WERI-Rb-1 (cell line): ENCODE measurements at regions not wholly inside any gene's neighbourhood (a gene's known extent, or its start where the extent isn't known, plus 50 kb on each side); places are given as distances from the start of the nearest gene placed in this dataset.

ENCODE experiments used
- DNase-seq: peaks from one replicate; pipeline ENCODE4 v3.0.0-alpha.2; 2020
- H3K27ac ChIP-seq: fragments of 250-450 bp; sonication (Bioruptor Pico); 2 replicates; pipeline ENCODE4 v1.5.1; 2020; ENCODE audit warnings: mild to moderate bottlenecking, moderate library complexity
- H3K27me3 ChIP-seq: fragments of 250-450 bp; sonication (Bioruptor Pico); 2 replicates; pipeline ENCODE4 v1.5.1; 2021; ENCODE audit warnings: mild to moderate bottlenecking, low read depth, moderate library complexity; ENCODE audit not compliant: insufficient read depth, severe bottlenecking
- H3K36me3 ChIP-seq: fragments of 250-450 bp; sonication (Bioruptor Pico); 2 replicates; pipeline ENCODE4 v1.5.1; 2020; ENCODE audit warnings: mild to moderate bottlenecking, moderate library complexity
- H3K4me3 ChIP-seq: 2 replicates; pipeline ENCODE4 v1.5.1; 2011; ENCODE audit warnings: low read depth, mild to moderate bottlenecking, control low read depth, low read length
- H3K9me3 ChIP-seq: fragments of 250-450 bp; sonication (Bioruptor Pico); 2 replicates; pipeline ENCODE4 v1.5.1; 2021; ENCODE audit warnings: mild to moderate bottlenecking, moderate library complexity; ENCODE audit not compliant: severe bottlenecking
- CTCF ChIP-seq: IDR thresholded peaks from 2 replicates; pipeline ENCODE4 v1.5.1; 2011; ENCODE audit warnings: low read depth, mild to moderate bottlenecking, control low read depth, inconsistent platforms, low read length

GRCh38 chr3:73954506-73954905 lies 329.8 kb upstream of the PDZRN3 start:
- Histone ChIP-seq H3K27ac (no peak overlapping the region), H3K36me3 (no peaks in the 10 kb centered on the region), H3K4me3 (no peak overlapping the region), H3K27me3 (no peaks in the 10 kb centered on the region), H3K9me3 (no peaks in the 10 kb centered on the region)
- TF ChIP-seq CTCF: no peak
- DNase-seq: no peak

- DNase-seq: no peak
- Histone ChIP-seq H3K27me3 (no peaks in the 10 kb centered on the region), H3K4me3 (no peak overlapping the region), H3K36me3 (no peaks in the 10 kb centered on the region), H3K9me3 (no peaks in the 10 kb centered on the region), H3K27ac (no peak overlapping the region)
- no peak for TF ChIP-seq CTCF
These were observed 328.0 kb upstream of the PDZRN3 start for GRCh38 chr3:73952781-73953180.

- H3K36me3 ChIP-seq: no peaks in the 10 kb centered on the region
- no peaks in the 10 kb centered on the region for H3K9me3 ChIP-seq
These were observed 326.3 kb upstream of the PDZRN3 start for GRCh38 chr3:73950865-73951558.

GRCh38 chr3:73945541-73945940 lies 320.8 kb upstream of the PDZRN3 start:
- Histone ChIP-seq H3K27me3 (no peaks in the 10 kb centered on the region), H3K36me3 (no peaks in the 10 kb centered on the region), H3K4me3 (no peak overlapping the region), H3K27ac (no peak overlapping the region), H3K9me3 (no peaks in the 10 kb centered on the region)
- TF ChIP-seq CTCF: no peak
- DNase-seq: no peak

More at GRCh38 chr3:73950865-73951558, 326.3 kb upstream of the PDZRN3 start:
- Histone ChIP-seq H3K27me3 (no peaks in the 10 kb centered on the region), H3K27ac (no peak overlapping the region), H3K4me3 (no peak overlapping the region)
- no peak for TF ChIP-seq CTCF
- DNase-seq: no peak

- Histone ChIP-seq H3K27ac (no peak overlapping the region), H3K27me3 (no peaks in the 10 kb centered on the region), H3K9me3 (no peaks in the 10 kb centered on the region), H3K36me3 (no peaks in the 10 kb centered on the region), H3K4me3 (no peak overlapping the region)
- no peak for DNase-seq
- no peak for TF ChIP-seq CTCF
These were observed 315.2 kb upstream of the PDZRN3 start for GRCh38 chr3:73939985-73940384.

- H3K27ac ChIP-seq: no peak overlapping the region
- DNase-seq: no peak
- no peaks in the 10 kb centered on the region for H3K9me3 ChIP-seq
- H3K36me3 ChIP-seq: no peaks in the 10 kb centered on the region
- no peak overlapping the region for H3K4me3 ChIP-seq
- no peak for TF ChIP-seq CTCF
- H3K27me3 ChIP-seq: no peaks in the 10 kb centered on the region
These were observed 308.8 kb upstream of the PDZRN3 start for GRCh38 chr3:73933585-73933984.
